ENCODE measurements at regions not wholly inside any gene's neighbourhood (a gene's known extent, or its start where the extent isn't known, plus 50 kb on each side); places are given as distances from the start of the nearest gene placed in this dataset.

GRCh38 chr2:207224791-207225482 is 59.2 kb upstream of the KLF7 start:
- TF ChIP-seq CTCF (conservative IDR thresholded peaks at IDR 0.05; ENCODE audit: low read length) (no peak), EZH2phosphoT487 (IDR thresholded peaks at IDR 0.05; ENCODE audit: borderline replicate concordance) (no peak)

Measured in Loucy (cell line).